ENCODE measurements at regions not wholly inside any gene's neighbourhood (a gene's known extent, or its start where the extent isn't known, plus 50 kb on each side); places are given as distances from the start of the nearest gene placed in this dataset.

- no peak for TF ChIP-seq ZNF274 (IDR thresholded peaks at IDR 0.05; ENCODE audit: borderline replicate concordance, extremely low read depth, low read length)
- TF ChIP-seq SUZ12 (IDR thresholded peaks at IDR 0.05; ENCODE audit: low read length): no peak
- TF ChIP-seq E2F6 (IDR thresholded peaks at IDR 0.05): no peak
- TF ChIP-seq ATF3 (IDR thresholded peaks at IDR 0.05; ENCODE audit: insufficient read depth, low read depth, low read length): no peak
- no peak for TF ChIP-seq TAF1 (IDR thresholded peaks at IDR 0.05; ENCODE audit: low read depth, low read length)
- TF ChIP-seq SIN3A (conservative IDR thresholded peaks at IDR 0.05 in 1 of 2, IDR thresholded peaks at IDR 0.05 in 1 of 2; ENCODE audit: low read depth in 1 of 2, low read length in 2 of 2): no peak
Observed at GRCh38 chr12:46464863-46465262, 92.3 kb upstream of the SLC38A2 start (continued).
